ENCODE measurements at regions not wholly inside any gene's neighbourhood (a gene's known extent, or its start where the extent isn't known, plus 50 kb on each side); places are given as distances from the start of the nearest gene placed in this dataset.

GRCh38 chr10:31709476-31709875 lies 219.2 kb downstream of the ARHGAP12 start:
- no peak for TF ChIP-seq CTCF (IDR thresholded peaks at IDR 0.05; ENCODE audit: low read depth, low read length, missing input control)
- no peak for TF ChIP-seq GABPA (IDR thresholded peaks at IDR 0.05 in 1 of 2, conservative IDR thresholded peaks at IDR 0.05 in 1 of 2)
